Stromal cell of bone marrow (primary cell): ENCODE measurements at regions not wholly inside any gene's neighbourhood (a gene's known extent, or its start where the extent isn't known, plus 50 kb on each side); places are given as distances from the start of the nearest gene placed in this dataset.

Experiments
- DNase-seq: peaks from one replicate; pipeline ENCODE4 v3.0.0-alpha.2; 2012; ENCODE audit warnings: low read depth

GRCh38 chr3:144142151-144142840, 170.7 kb downstream of the DIPK2A start:
- DNase-seq: peak; percentile 60

- no peak for DNase-seq
These were observed 176.7 kb downstream of the DIPK2A start for GRCh38 chr3:144148356-144148755.

GRCh38 chr3:144151983-144152382, 180.4 kb downstream of the DIPK2A start:
- DNase-seq: no peak

- no peak for DNase-seq
These were observed 189.0 kb downstream of the DIPK2A start for GRCh38 chr3:144160627-144161026.

GRCh38 chr3:144162042-144162441, 190.4 kb downstream of the DIPK2A start:
- DNase-seq: peak; percentile 23

GRCh38 chr3:144164352-144164751, 192.7 kb downstream of the DIPK2A start:
- DNase-seq: no peak

GRCh38 chr3:144165482-144165881, 193.9 kb downstream of the DIPK2A start:
- no peak for DNase-seq

- DNase-seq: no peak
These were observed 196.0 kb downstream of the DIPK2A start for GRCh38 chr3:144167634-144168033.

- DNase-seq: no peak
These were observed 201.9 kb downstream of the DIPK2A start for GRCh38 chr3:144173491-144173890.

GRCh38 chr3:144175644-144176425, 204.2 kb downstream of the DIPK2A start:
- no peak for DNase-seq

- no peak for DNase-seq
These were observed 206.0 kb downstream of the DIPK2A start for GRCh38 chr3:144177649-144178048.

GRCh38 chr3:144178607-144179006, 207.0 kb downstream of the DIPK2A start:
- no peak for DNase-seq

GRCh38 chr3:144181062-144181461, 209.4 kb downstream of the DIPK2A start:
- DNase-seq: no peak

- DNase-seq: no peak
These were observed 210.9 kb downstream of the DIPK2A start for GRCh38 chr3:144182501-144182900.

GRCh38 chr3:144185276-144185675, 213.7 kb downstream of the DIPK2A start:
- peak; percentile 11 for DNase-seq

- peak; percentile 76 for DNase-seq
These were observed 216.0 kb downstream of the DIPK2A start for GRCh38 chr3:144187531-144188210.

- no peak for DNase-seq
These were observed 217.4 kb downstream of the DIPK2A start for GRCh38 chr3:144189044-144189443.

GRCh38 chr3:144197116-144197515, 225.5 kb downstream of the DIPK2A start:
- no peak for DNase-seq

- DNase-seq: no peak
These were observed 226.0 kb downstream of the DIPK2A start for GRCh38 chr3:144197582-144197981.

GRCh38 chr3:144200004-144200403, 228.4 kb downstream of the DIPK2A start:
- DNase-seq: no peak

GRCh38 chr3:144200466-144200865, 228.8 kb downstream of the DIPK2A start:
- DNase-seq: no peak

- no peak for DNase-seq
These were observed 250.1 kb downstream of the DIPK2A start for GRCh38 chr3:144221761-144222160.

- no peak for DNase-seq
These were observed 257.7 kb downstream of the DIPK2A start for GRCh38 chr3:144229330-144229729.
